Hippocampal formation (tissue), 2 donors: ENCODE measurements at regions not wholly inside any gene's neighbourhood (a gene's known extent, or its start where the extent isn't known, plus 50 kb on each side); places are given as distances from the start of the nearest gene placed in this dataset.

ENCODE experiments used
- DNase-seq, 2 donors: peaks; one replicate each; lab custom pipeline; 2025; lab: John Stamatoyannopoulos, UW

DNA sequence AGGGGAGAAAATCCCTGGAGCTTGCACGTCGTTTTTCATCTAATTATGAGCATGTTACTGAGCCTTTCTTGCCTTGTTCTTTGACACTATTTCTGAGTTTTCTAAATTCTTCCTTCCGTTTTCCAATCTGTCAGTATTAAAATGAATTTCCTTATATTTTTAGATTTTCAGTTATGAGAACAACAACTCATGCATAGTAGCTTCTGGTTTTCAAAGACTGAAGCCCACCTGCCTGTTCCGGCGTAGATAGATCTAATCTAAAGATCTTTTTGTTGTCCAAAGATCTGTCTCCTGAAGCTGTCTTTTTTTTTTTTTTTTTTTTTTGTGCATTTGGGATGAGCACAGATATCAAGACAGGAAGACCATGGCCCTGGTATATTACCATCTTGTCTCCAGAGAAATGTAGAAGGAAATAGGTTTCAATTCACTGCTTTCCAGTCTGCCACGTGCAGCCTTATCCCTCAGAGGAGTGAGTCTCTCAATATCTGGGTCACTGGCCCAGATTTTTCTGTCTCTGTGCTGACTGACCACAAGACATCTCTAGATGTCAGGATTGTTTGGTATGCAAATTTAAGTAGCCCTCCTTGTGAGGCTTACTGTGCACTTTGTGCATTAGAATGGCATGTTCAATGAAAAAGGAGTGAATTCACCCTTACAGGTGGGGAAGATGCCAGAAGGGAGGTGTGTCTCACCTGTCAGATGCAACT is 222.3 kb upstream of the TMC3 start:
- DNase-seq: no peak

DNA sequence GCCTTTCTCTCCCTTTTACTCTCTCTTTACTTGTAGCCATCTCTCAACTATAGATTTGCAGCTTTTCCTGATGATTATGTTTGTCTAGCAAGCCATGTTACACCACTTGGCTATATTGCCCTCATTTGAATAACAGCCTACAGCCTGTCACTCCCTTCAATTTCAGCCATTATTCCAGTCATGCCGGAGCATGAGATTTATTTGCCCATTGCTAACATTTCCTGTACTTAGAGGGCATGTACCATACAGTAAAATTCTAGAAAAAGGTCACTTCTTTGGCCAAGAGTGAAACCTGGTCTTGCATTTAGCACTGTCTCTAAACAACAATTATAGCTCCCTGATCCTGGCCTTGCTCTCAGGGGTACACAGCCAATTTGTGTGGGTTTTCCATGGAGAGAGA is 221.7 kb upstream of the TMC3 start:
- no peak for DNase-seq

DNA sequence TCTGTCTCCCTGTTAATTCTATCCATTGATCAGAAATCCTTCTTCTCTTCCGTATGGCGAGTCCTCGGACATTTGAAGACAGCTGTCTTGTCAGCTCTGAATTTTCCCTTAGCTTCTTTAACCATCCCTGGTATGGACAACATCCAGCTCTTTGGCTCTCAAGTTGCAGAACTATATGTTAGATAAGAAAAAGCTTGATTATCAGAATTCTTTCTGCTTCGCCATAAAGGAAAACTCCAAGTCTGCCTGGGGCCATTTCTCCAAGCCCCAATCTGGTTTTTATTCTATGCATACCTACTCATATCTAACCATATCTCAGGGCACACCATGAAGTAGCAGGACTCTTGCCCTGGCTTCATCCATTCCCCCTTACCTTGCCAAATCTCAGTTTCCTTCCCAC is 215.7 kb upstream of the TMC3 start:
- DNase-seq: no peak

DNA sequence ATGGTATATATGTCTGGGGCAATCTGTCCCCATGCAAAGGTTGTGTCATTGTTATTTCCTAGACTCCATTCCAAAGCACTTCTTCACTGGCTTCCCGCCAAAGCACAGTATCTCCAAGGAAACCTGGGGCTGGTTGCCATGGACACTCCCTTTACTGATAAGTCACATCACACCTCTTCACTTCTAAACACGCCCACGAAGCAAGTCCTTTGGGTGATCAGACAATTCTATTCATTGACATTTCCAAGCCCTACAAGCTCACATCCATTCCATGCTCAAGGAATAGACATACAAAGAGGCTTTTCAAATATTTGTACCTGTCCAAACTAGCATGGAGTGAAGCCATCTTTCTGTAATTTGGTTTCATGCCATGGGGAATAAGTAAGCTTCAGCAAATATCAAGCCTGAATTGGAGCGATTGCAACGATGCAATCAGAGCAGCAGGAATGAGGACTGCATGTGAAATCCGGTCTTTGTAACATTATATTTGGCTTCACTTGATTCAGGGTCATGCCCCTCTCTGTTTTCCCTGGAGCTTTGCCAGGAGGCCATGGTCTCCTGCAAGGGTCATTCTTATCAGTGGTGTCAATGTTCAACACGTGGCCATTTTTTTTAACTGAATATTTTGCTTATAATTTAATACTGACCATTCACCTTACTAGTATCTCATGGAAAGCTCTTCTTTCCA is 201.6 kb upstream of the TMC3 start:
- DNase-seq: no peak

DNA sequence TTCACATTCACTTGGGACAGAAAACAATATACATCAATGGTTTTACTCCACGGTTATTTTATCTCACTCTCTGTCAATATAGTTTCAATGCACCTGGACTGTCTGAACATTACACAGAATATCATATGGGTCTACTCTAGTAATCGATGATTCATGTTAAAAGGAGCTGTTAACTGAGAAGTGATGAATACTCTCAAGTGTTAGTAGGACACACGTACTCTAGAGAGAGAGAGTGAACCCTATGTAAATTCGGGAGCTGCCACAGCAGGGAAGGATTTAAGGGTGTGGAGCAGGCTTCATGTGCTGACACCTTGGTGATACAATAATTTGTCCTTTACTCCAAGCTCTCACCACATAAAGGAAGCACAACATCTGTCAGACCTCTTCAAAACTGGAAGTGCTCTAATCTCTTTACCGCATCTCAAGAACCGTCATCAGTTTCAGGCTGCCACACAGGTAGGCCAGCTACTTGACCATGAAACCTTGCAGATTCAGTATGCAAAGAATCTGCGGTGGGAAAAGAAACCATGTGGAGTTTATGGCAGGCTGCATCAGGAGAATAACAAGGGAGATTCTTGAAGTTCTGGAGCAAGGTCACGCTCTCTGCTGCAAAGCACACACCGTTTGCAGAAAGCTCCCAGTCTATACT is 199.2 kb upstream of the TMC3 start:
- no peak for DNase-seq

DNA sequence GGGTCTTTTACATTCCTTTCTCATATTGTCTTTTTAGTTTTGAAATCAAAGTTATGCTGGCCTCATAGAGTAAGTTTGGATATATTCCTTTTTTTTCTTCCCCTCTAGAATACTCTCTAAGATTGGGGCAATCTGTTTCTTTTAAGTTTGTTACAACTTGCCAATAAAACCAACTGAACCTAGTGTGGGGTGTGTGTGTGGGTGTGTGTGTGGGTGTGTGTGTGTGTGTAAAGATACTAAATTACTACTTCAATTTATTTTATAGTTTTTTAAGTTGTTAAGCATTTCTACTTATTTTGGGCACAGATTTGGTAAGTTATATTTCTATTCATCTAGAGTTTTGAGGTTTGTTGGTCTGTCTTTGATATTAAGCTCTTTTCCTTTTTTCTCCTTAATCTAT is 198.2 kb upstream of the TMC3 start:
- no peak for DNase-seq

DNA sequence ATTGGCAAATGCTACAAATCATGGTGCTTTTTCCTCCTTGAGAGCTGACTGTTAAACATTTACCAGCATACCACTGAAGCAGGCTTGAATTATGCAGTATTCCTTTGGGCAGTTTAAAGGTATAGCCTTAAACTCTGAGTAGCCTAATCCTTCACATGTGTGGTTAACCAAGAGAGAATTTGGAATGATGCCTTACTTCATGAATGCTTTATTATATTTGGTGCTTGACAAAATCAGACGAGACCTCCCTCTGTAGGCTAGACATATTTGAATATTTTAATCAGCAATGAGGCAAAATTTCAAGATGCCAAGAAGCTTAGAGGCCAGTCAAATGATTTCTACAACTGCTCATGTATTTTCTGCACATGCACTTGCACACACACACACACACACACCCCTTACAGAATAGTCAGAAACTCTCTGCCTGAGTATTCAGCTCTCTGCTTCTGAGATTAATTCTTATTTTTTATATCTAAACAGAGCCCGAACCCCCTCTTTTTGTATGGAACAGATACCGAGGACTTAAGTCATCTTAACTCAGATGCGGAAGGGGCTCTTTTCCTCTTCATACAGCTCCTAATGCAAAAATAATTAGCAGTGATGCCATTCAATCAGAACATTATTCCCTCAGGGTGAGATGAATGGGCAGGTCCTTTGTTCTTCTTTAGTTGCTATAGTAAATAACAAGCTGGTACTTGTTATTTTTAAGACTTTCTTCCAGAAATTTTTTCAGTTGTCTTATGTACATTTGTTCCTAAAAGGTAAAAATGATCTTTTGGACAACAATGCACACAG is 195.5 kb upstream of the TMC3 start:
- no peak for DNase-seq

DNA sequence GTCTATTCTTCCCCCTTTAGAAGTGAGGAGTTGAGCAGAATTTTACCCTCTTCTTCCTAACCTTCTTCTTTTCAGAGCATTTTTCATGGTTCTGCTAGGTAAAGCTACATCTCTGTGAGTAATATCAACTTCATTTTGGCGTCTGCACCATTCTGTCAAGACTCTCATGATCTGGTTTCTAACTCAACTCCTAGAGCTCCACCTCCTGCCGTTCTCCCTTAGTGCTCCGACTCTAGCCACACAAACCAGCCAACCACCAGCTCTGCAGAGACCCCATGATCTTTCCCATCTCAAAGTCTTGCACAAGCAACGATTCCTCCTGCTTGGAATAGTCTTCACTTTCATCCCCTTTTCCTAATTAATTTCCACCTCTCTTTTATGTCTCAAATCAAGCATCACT is 193.9 kb upstream of the TMC3 start:
- DNase-seq: no peak

DNA sequence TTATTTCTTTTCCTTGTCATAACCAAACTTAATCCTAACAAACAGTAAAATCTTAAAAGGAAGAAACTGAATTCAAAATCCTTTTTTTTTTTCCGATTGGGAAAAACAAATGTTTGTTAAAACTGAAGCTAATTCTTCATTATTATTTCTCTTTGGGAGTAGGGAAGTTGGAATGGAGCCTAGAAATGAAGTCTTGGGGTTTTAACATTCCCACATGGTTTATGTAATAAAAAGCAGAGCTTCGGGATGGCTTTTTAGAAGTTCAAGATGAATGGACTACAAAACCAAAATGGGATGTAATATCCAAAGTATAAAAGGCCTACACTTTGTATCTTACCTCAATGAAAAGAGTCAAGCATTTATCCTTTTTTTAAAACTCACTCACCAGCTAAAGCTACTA is 189.0 kb upstream of the TMC3 start:
- no peak for DNase-seq

DNA sequence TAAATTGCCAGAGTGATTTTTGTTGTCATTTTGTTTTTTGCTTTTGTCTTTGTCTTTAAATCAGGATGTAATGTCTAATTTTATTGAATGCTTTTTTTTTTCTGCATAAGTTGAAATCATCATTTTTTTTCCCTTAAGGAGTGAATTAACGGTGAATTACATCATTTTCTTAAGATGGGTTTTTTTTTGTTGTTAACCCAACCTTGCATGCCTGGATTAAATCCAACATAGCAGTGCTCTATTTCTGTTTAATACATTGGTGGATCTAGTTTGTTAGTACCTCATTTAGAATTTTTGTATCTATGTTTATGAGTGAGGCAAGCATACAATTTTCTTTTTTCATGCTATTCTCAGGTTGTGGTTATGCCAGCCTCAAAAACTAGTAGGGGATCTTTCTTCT is 186.4 kb upstream of the TMC3 start:
- DNase-seq: no peak

DNA sequence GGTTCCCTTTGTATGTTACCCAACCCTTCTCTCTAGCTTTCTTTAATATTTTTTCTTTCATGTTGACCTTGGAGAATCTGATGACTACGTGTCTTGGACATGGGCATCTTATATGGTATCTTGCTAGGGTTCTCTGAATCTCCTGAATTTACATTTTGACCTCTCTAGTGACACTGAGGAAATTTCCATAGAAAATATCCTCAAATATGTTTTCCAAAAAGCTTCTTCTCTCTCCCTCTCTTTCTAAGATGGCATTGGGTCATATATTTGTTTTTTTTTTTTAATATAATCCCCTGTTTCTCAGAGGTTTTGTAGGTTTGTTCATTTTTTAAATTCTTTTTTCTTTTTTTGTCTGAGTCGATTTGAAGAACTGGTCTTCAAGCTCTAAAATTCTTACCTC is 184.0 kb upstream of the TMC3 start:
- no peak for DNase-seq

DNA sequence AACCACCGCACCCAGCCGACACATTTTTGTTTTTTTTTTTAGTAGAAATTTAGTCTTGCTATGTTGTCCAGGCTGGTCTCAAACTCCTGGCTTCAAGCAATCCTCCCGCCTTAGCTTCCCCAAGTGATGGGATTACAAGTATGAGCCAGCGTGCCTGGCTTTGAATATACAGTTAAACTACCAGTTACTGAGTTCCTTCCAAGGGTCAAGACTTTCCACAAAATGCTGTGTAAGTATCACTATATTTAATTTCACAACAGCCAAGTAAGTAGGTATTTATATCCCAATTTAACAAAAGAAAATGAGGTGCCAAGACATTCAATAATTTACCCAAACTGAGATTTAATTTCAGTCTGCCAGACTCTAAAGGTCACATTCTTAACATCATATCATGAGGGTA is 181.3 kb upstream of the TMC3 start:
- no peak for DNase-seq

DNA sequence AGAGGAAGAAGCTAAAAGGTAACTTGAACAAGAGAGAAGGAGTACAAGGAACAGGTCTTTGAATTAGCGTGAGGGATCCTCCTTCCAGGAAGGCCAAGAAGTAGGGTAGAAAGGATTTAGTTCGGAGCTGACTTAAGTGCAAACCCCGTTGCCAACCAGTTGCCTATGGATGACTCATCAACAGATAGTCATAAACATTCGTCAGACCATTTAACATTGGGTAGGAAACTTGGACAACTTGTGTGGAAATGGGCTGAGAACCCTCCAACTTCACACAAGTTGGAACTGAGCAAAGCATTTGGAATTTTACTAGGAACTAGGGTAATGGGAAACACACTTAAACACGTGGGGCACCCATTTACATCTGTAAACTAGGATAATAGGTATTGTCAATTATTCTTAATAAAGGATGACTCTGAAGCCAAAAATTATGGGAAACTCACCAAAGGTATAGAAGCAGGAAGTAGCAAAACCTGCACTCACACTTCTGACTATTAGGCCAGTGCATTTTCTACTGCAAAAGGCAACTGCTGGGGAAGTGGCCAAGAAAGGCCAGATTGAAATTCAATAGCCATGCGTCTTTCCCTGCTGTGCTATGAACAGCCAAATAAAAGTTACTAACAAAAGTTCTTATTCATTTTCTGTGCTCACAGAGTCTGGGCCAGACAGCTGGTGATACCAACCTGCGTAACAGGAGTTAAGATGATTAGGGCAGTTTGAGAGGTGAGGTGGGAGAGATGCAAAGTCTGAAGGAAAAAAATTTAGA is 174.5 kb upstream of the TMC3 start:
- DNase-seq: peak in 1 of 2 donors; percentile 1

DNA sequence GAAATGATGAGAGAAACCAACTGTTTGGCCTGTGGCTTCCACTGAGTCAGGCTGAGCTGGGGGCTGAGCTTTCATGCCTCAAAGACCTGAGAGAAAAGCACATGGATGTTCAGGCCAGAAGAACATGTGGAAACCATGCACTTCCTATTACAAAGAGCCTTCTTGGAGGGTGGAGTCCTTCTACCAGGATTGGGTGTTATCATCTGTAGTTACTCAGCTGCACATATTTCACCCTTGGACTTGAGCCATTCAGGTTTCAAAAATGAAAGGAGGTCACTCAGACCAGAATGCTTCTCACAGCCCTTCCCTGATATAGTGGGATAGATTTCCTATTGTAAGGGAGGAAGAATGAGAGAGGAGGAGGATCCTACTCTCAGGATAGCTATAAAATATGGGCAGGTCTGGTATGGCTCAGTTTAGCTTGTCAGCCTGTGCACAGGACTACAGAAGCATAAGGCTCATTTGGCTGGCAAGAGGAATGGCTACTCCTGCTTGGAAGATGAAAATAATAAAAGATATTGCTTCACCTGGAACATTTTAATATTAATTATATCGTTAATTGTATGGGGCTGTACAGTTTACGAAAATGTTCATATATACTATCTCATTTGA is 173.6 kb upstream of the TMC3 start:
- no peak for DNase-seq

DNA sequence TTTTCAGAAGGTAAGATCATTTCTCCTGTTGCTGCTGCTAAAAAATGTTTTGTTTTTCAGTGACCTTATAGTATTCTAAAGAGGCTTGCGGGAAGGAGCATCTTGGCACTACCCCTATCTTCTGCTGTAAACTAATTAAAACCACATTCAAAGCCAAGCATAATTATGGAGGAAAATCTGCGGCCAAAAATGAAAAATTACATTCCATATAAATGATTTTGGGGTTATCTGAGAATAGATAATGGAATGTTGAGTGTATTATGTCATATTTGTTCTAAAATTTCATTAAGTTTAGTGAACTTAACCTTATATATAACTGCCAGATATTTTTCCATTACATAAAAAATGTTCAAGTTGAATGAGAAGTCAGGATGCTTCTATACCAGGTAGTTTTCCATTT is 170.4 kb upstream of the TMC3 start:
- DNase-seq: no peak

DNA sequence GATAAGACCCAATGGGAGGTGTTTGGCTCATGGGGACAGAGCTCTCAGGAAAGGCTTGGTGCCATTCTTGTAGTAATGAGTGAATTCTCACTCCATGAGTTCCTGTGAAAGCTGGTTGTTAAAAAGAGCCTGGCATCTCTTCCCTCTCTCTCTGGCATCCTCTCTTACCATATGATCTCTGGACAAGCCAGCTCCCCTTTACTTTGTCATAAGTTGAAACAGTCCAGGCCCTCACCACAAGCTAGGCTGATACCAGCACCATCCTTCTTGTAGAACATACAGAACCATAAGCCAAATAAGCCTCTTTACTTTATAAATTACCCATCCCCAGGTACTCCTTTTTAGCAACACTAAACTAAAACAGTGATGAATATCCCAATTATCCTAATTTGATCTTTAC is 166.9 kb upstream of the TMC3 start:
- no peak for DNase-seq

DNA sequence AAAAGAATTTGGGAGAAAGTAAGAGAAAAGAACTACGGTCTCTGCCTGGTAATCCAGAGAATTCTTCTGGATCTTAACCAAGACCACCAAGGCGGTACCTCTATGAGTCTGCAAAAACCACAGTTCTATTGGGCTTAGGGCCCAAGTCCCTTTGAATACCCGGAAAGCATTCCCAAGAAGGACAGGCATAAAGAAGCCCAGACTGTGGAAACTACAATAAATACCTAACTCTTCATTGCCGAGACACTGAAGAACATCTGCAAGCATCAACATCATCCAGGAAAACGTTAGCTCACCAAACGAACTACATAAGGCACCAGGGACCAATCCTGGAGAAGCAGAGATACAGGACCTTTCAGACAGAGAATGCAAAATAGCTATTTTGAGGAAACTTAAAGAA is 162.3 kb upstream of the TMC3 start:
- DNase-seq: no peak

DNA sequence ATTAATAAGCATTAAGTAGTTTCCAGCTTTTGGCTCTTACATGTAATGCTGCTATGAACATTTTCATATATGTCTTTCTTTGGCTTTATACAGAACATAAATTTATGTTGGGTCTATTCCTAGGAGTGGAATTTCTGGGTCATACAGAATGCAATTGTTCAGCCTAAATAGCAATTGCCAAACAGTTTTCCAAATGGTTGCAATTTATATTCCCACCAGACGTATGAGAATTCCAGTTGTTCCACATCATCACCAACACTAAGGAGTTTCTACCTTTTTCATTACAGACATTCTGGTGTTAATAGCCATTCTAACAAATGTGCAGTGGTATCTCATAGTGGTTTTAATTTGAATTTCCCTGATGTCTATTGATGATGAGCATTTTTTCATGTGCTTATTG is 160.1 kb upstream of the TMC3 start:
- no peak for DNase-seq

DNA sequence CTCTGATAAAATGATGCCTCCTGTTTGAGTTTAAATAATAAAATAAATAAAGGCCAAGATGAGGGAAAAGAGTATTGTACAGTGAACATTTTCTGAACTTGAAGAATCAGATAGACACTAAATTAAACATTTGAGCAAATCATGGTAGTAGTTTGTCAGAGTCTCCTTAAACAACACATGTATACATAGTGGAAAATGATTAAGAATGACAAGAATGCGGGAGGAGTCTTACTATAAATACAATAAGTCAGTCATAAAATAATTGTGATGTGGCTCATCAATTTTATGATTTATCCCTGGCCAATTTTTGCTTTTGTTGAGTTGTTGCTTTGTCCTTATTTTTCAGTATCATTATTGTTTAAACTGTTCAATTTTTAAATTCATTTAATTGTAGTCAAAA is 158.0 kb upstream of the TMC3 start:
- DNase-seq: no peak

DNA sequence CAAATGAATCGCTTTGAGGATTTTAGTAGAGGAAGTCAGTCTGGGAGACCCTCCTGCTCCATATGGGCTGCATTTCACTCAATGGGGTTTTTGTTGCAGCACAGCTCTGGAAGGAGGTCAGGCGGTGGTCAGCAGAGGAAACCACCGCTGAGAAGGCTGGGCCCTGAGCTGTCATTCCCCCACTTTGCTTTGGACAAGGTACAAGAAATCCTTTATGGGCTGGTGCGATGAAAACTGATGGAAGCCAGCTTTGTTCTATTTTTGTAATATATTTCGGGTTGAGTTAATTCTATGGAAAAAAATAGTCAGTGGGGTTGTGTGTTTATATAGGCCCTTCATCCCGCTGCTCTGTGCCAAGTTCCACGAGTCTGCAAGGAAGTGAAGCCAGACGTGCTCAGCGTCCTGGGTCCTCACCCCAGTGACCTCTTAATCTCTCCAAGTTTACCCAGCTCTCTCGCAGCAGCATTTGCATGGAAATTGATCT is 157.1 kb upstream of the TMC3 start:
- DNase-seq: no peak

DNA sequence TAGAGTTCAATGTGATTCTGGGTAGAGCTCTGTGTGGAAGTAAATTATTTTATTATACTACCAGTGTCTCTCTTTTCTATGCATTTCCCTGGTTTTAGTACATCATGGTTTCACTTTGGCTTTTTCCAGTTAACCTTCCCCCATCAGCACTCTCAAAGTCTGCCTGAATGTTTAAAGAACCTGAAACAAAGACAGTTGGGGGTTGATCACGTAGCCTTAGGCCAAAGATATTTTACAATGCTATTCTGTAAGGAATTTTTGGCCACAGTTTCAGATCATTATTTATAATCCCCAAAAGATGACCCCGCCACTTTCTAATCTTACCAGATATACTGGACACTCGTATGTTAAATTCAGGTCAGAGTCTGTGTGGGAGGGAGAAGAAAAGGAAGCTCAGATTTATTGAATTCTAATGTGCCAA is 156.3 kb upstream of the TMC3 start:
- no peak for DNase-seq
